ENCODE measurements at regions not wholly inside any gene's neighbourhood (a gene's known extent, or its start where the extent isn't known, plus 50 kb on each side); places are given as distances from the start of the nearest gene placed in this dataset.

DNA sequence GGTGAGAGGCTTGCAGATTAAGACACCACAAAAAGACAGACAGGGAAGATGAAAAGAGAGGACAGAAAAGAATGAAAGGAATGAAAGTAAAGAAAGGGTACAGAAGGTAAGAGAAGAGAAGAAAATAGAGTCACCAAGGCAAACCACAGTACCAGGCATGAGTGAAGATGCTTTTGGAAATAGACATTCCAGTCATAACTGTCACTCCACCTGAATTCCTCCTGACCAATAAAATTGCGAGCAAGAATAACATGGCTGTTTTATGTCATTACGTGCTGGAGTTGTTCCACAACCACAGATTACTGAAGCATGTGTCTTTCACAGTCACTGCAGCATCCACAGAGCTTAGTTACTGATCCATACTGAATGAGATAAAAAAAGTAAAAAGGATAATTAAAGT lies 864.9 kb upstream of the SLIT2 start:
- intact Hi-C loops (cut with DNase I) = no loop called here
- FAIRE-seq = no peak
- no peak for DNase-seq
- WGBS, 2 donors = 63 to 73% methylated on average over 2 of the region's 2 CpGs
- Histone ChIP-seq H3K27ac (no peak overlapping the region), H3K9me3 (no peaks in the 10 kb centered on the region), H3K27me3 (no peaks in the 10 kb centered on the region), H3K36me3 (no peaks in the 10 kb centered on the region), H3K4me3 (no peak overlapping the region), H3K4me1 (no peaks in the 10 kb centered on the region)
- no peak for ATAC-seq
- TF ChIP-seq, protein P1, sequence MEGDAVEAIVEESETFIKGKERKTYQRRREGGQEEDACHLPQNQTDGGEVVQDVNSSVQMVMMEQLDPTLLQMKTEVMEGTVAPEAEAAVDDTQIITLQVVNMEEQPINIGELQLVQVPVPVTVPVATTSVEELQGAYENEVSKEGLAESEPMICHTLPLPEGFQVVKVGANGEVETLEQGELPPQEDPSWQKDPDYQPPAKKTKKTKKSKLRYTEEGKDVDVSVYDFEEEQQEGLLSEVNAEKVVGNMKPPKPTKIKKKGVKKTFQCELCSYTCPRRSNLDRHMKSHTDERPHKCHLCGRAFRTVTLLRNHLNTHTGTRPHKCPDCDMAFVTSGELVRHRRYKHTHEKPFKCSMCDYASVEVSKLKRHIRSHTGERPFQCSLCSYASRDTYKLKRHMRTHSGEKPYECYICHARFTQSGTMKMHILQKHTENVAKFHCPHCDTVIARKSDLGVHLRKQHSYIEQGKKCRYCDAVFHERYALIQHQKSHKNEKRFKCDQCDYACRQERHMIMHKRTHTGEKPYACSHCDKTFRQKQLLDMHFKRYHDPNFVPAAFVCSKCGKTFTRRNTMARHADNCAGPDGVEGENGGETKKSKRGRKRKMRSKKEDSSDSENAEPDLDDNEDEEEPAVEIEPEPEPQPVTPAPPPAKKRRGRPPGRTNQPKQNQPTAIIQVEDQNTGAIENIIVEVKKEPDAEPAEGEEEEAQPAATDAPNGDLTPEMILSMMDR (IDR thresholded peaks at IDR 0.05) = no peak

DNA sequence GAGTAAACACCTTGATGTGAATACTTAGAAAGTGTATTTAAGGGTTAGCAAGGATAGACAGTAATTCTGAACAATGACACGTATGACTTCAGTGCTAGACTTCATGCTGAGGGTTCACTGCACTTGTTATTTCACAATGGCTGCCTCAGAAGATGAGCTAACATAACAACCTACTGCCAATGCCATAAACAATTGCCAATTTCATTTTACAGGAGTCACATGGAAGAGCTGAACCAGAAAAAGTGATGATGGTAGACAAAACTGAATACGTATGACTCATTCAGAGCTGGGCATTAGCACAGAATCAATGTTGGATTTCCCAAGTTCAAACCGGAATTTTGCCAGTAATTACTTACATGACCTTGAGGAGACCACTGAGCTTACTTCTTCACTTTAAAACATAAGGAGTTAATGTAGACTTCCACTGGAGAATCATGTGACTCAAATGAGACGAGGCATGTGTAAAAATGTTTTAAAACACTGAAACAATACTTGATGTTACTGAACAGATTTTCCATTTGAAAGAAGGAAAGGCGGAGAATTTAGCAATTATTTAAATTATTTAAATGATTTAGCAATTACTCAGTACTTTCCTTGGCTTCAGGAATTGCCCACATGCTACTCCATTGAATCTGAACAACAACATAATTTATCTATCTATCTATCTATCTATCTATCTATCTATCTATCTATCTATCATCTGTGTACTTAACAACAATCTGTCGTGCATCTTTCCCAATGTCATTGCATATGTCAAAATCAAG lies 868.5 kb upstream of the SLIT2 start:
- H3K4me1 ChIP-seq = no peaks in the 10 kb centered on the region
- FAIRE-seq (no peak), DNase-seq (no peak), ATAC-seq (peak in 1 of 4 donors; percentile 20)
- TF ChIP-seq, protein P1 (IDR thresholded peaks at IDR 0.05) = no peak
- intact Hi-C loops (cut with DNase I) = no loop called here
- H3K36me3 ChIP-seq = no peaks in the 10 kb centered on the region
- no peak overlapping the region for H3K27ac ChIP-seq
- H3K9me3 ChIP-seq = no peaks in the 10 kb centered on the region
- WGBS, 2 donors = 43 to 58% methylated on average over 6 of the region's 6 CpGs
- H3K4me3 ChIP-seq = no peak overlapping the region
- H3K27me3 ChIP-seq = no peaks in the 10 kb centered on the region

DNA sequence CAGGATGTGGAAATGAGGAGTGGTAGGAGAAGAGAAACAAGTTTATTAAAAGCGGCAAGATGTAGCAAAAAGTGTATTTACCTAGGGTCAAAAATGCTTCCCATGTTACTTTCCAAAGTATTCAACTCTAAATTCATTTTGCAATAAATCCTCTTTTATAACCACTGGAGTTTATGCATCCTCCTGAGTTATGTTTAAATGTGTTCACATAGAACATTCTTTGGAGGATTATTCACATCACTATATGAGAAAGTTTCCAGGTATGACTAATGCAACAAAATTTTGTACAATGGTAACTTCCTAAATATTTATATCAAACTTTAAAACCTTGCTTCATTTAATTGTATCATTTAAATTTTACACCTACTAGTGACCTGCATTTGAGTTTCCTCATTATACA lies 870.6 kb upstream of the SLIT2 start:
- Histone ChIP-seq H3K4me1 (no peaks in the 10 kb centered on the region), H3K27ac (no peak overlapping the region), H3K9me3 (no peaks in the 10 kb centered on the region), H3K36me3 (no peaks in the 10 kb centered on the region), H3K27me3 (no peaks in the 10 kb centered on the region), H3K4me3 (no peak overlapping the region)
- no peak for DNase-seq
- FAIRE-seq = no peak
- intact Hi-C loops (cut with DNase I) = no loop called here
- WGBS, 2 donors = 72 to 85% methylated on average over 1 of the region's 1 CpG
- no peak for ATAC-seq
- TF ChIP-seq, protein P1 (IDR thresholded peaks at IDR 0.05) = no peak

DNA sequence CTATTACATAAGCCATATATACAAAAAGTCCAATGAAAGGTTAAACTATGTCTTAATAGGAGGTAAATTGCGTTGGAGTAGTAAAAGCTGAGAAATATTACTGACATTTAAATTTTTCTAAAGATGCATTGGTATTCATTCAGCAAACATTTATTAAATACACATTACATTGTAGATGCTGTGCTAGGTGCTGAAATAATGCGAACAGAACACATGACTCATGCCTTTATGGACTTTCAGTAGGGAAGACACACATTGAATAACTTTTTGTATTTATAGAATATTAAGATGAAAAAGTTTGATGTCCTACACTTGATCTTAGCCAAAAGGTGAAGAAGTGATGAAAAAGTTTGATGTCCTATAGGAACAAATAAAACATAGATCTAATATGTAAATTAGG lies 871.1 kb upstream of the SLIT2 start:
- no peak for FAIRE-seq

More for the DNA sequence above, 871.1 kb upstream of the SLIT2 start:
- TF ChIP-seq, protein P1 (IDR thresholded peaks at IDR 0.05) = no peak
- Histone ChIP-seq H3K27me3 (no peaks in the 10 kb centered on the region), H3K36me3 (no peaks in the 10 kb centered on the region), H3K9me3 (no peaks in the 10 kb centered on the region), H3K27ac (no peak overlapping the region), H3K4me3 (no peak overlapping the region), H3K4me1 (no peaks in the 10 kb centered on the region)
- intact Hi-C loops (cut with DNase I) = no loop called here
- no peak for DNase-seq
- ATAC-seq = no peak
- 45 to 53% methylated on average over 2 of the region's 2 CpGs for WGBS, 2 donors
